AG04450 (cell line): ENCODE measurements at regions not wholly inside any gene's neighbourhood (a gene's known extent, or its start where the extent isn't known, plus 50 kb on each side); places are given as distances from the start of the nearest gene placed in this dataset.
"Not testable (repeated sequence)": the region's sequence is repeated elsewhere in the genome, so short reads cannot be mapped to it uniquely, and the experiment has no call there.

Source experiments
- CTCF ChIA-PET: fragments of 300-600, 350-600 bp; formaldehyde crosslinking; extraction: SDS; loops from one replicate; lab custom pipeline; 2022; ENCODE audit warnings: antibody characterized with exemption, inconsistent platforms; lab: Charles Lee
- POLR2A ChIA-PET: fragments of 350-600 bp; formaldehyde crosslinking; extraction: SDS; loops from one replicate; lab custom pipeline; 2021; ENCODE audit warnings: antibody characterized with exemption, inconsistent platforms; lab: Yijun Ruan, JAX
- DNase-seq: peaks from one replicate; pipeline ENCODE4 v3.0.0-alpha.2; 2011; ENCODE audit warnings: low read depth, low spot score
- H3K27ac ChIP-seq: one replicate; pipeline ENCODE4 v1.5.1; 2012; ENCODE audit warnings: low read depth, low read length, control low read depth
- H3K27me3 ChIP-seq: one replicate; pipeline ENCODE4 v1.6.0; 2012; ENCODE audit warnings: low read length; ENCODE audit not compliant: control insufficient read depth, insufficient read depth
- H3K4me3 ChIP-seq: 2 replicates; pipeline ENCODE4 v1.5.1; 2011; ENCODE audit warnings: mild to moderate bottlenecking, low read depth, low read length, control low read depth
- H3K9me3 ChIP-seq: 2 replicates; pipeline ENCODE4 v1.5.1; 2012; ENCODE audit warnings: low read length; ENCODE audit not compliant: control insufficient read depth, insufficient read depth
- CTCF ChIP-seq: IDR thresholded peaks from 2 replicates; pipeline ENCODE4 v1.5.1; 2011; ENCODE audit warnings: low read depth, low read length, control low read depth, inconsistent platforms

GRCh38 chr10:65415318-65415717 lies 1510.5 kb upstream of the LRRTM3 start:
- Histone ChIP-seq H3K27ac (no peak overlapping the region), H3K27me3 (no peaks in the 10 kb centered on the region), H3K4me3 (no peak overlapping the region), H3K9me3 (no peaks in the 10 kb centered on the region; the same call in 1 of the 2 replicates)
- CTCF ChIA-PET, result no interaction called here
- no peak for TF ChIP-seq CTCF
- DNase-seq, result no peak
- POLR2A ChIA-PET, result no interaction called here

- TF ChIP-seq CTCF, result no peak
- H3K9me3 ChIP-seq, result no peaks in the 10 kb centered on the region; the same call in 1 of the 2 replicates
- no peak overlapping the region for H3K4me3 ChIP-seq
- H3K27me3 ChIP-seq, result no peaks in the 10 kb centered on the region
- DNase-seq, result no peak
- CTCF ChIA-PET, result no interaction called here
- POLR2A ChIA-PET, result no interaction called here
- H3K27ac ChIP-seq, result no peak overlapping the region
These were observed 1509.7 kb upstream of the LRRTM3 start for GRCh38 chr10:65416094-65416493.

- TF ChIP-seq CTCF, result no peak
These were observed 1506.2 kb upstream of the LRRTM3 start for GRCh38 chr10:65419629-65420028.

GRCh38 chr10:65423043-65423442 lies 1502.8 kb upstream of the LRRTM3 start:
- no peak for TF ChIP-seq CTCF
- no peaks in the 10 kb centered on the region for H3K9me3 ChIP-seq
- H3K4me3 ChIP-seq, result no peak overlapping the region
- H3K27ac ChIP-seq, result no peak overlapping the region
- no peak for DNase-seq
- CTCF ChIA-PET, result no interaction called here
- POLR2A ChIA-PET, result no interaction called here
- no peaks in the 10 kb centered on the region for H3K27me3 ChIP-seq

More at GRCh38 chr10:65419629-65420028, 1506.2 kb upstream of the LRRTM3 start:
- DNase-seq, result no peak
- ChIA-PET POLR2A (no interaction called here), CTCF (no interaction called here)
- no peak overlapping the region for H3K27ac ChIP-seq
- no peaks in the 10 kb centered on the region for H3K9me3 ChIP-seq
- no peak overlapping the region for H3K4me3 ChIP-seq
- no peaks in the 10 kb centered on the region for H3K27me3 ChIP-seq

GRCh38 chr10:65429381-65429780 lies 1496.5 kb upstream of the LRRTM3 start:
- CTCF ChIA-PET, POLR2A ChIA-PET, H3K27ac ChIP-seq, H3K27me3 ChIP-seq, H3K4me3 ChIP-seq, DNase-seq, H3K9me3 ChIP-seq: not testable (repeated sequence)

- ChIA-PET POLR2A (no interaction called here), CTCF (no interaction called here)
- Histone ChIP-seq H3K27ac (no peak overlapping the region), H3K4me3 (no peak overlapping the region), H3K9me3 (peaks cover 6% of the 10 kb centered on the region; the same call in 1 of the 2 replicates), H3K27me3 (no peaks in the 10 kb centered on the region)
- DNase-seq, result no peak
- no peak for TF ChIP-seq CTCF
These were observed 1494.9 kb upstream of the LRRTM3 start for GRCh38 chr10:65430979-65431378.
